NB4 (cell line): ENCODE measurements at regions not wholly inside any gene's neighbourhood (a gene's known extent, or its start where the extent isn't known, plus 50 kb on each side); places are given as distances from the start of the nearest gene placed in this dataset.

ENCODE experiments used
- DNase-seq: peaks from one replicate; pipeline ENCODE4 v3.0.0; 2010; ENCODE audit warnings: low read depth
- H3K4me3 ChIP-seq: one replicate; pipeline ENCODE4 v1.5.1; 2011; ENCODE audit warnings: mild to moderate bottlenecking, low read depth, low read length, moderate library complexity
- CTCF ChIP-seq: IDR thresholded peaks from one replicate; pipeline ENCODE4 v1.5.1; 2012; ENCODE audit warnings: low read depth, low read length
- MYC ChIP-seq: IDR thresholded peaks from 2 replicates; pipeline ENCODE4 v1.6.1; 2011; ENCODE audit warnings: low read depth, low read length
- POLR2A ChIP-seq: IDR thresholded peaks from 2 replicates; pipeline ENCODE4 v1.6.1; 2011; ENCODE audit warnings: mild to moderate bottlenecking; ENCODE audit not compliant: insufficient read length; ENCODE audit errors: extremely low read depth
- TF ChIP-seq, protein P1 (sequence below): IDR thresholded peaks from 2 replicates; pipeline ENCODE4 v1.6.1; 2011; ENCODE audit warnings: low read depth, low read length

DNA sequence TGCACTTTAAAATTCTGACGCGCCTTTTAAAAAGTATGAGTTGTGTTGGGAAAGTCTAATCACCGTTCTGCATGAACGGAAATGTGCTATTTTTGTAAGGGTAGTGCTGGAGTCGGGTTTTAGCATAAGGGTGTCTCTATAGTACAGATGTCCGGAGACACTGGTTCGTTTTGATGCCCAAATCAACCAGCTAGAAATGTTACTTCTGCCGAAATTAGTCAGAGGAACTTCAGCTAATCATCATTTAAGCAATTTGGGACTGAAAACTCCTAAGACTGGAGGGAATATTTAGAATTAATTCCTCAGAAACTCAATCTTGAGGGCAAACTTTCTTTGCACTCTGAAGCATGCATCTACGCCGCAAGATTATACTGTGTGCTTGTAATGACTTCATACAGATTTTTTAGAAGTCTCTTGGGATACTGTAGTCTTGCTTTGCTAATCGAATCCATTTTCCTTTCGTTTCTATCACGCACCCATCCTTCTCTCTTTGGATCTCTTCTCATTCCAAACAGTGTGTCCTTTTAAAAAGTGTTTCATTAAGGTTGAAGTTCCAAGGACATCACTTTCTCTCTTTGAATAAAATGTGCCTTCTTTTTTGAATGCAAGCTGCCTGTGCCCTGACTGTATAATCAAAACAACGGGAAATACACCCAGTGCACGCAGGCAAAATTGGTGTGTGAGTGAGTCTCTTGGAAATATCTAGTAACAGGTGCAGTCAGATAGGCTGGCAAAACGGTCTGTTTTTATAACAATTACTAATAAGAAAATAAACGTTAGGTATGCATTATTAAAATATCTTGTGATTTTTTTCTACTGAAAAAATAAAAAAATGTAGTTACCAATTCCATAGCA is 270.9 kb upstream of the TCF4 start:
- DNase-seq = no peak
- H3K4me3 ChIP-seq = no peak overlapping the region
- no peak for TF ChIP-seq POLR2A
- no peak for TF ChIP-seq MYC
- TF ChIP-seq, protein P1, sequence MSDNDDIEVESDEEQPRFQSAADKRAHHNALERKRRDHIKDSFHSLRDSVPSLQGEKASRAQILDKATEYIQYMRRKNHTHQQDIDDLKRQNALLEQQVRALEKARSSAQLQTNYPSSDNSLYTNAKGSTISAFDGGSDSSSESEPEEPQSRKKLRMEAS = no peak
- no peak for TF ChIP-seq CTCF

- DNase-seq = no peak
- no peak for TF ChIP-seq CTCF
- TF ChIP-seq, protein P1 = no peak
- no peak for TF ChIP-seq POLR2A
- TF ChIP-seq MYC = no peak
These were observed 270.0 kb upstream of the TCF4 start for GRCh38 chr18:55857956-55858355.

GRCh38 chr18:55857409-55857808 is 269.4 kb upstream of the TCF4 start:
- TF ChIP-seq, protein P1 = no peak
- no peak for TF ChIP-seq POLR2A
- no peak for TF ChIP-seq CTCF
- no peak for TF ChIP-seq MYC
- no peak for DNase-seq
- H3K4me3 ChIP-seq = no peak overlapping the region

More at GRCh38 chr18:55857956-55858355, 270.0 kb upstream of the TCF4 start:
- H3K4me3 ChIP-seq = no peak overlapping the region

GRCh38 chr18:55856679-55857078 is 268.7 kb upstream of the TCF4 start:
- H3K4me3 ChIP-seq = no peak overlapping the region
- DNase-seq = no peak
- TF ChIP-seq POLR2A (no peak), MYC (no peak), CTCF (no peak)
- TF ChIP-seq, protein P1 = no peak

DNA sequence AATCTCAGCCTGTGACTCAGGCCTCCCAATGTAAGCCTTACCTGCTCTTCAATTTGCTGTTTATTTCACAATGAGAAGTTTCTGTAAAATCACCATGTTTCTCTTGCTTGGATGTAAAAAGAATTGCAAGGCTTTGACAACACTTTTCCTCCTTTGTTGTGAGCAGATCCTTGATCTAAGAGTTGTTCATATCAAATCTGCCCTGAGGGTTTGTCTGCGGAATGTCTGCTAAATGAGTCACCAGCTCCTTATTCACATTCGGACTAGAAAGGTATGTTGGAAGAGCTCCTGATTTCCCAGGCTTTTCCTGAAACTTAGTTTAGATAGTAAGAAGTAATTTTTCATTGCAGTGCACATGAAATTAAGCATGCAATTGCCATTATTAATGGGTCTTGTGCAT is 268.2 kb upstream of the TCF4 start:
- H3K4me3 ChIP-seq = no peak overlapping the region
- DNase-seq = no peak
- TF ChIP-seq CTCF (no peak), POLR2A (no peak), MYC (no peak)
- TF ChIP-seq, protein P1 = no peak

DNA sequence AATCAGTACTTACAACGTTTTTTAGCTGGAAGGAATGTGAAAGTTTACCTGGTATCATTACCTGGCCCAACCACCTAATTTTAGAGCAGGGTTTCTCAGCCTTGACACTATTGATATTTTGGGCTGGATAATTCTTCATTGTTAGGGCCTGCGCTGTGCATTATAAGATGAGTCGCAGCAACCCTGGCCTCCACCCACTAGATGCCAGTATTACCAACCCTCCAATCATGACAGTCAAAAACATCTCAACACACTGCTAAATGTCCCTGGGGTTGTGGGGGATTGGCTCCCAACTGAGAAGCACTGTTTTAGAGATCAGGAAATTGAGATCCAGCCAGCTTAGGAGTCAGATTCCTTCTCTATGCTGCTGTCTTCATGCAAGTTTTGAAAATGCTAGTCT is 265.3 kb upstream of the TCF4 start:
- DNase-seq = no peak
- no peak for TF ChIP-seq MYC
- TF ChIP-seq, protein P1 = no peak
- TF ChIP-seq POLR2A = no peak
- no peak for TF ChIP-seq CTCF
- no peak overlapping the region for H3K4me3 ChIP-seq
